HEK293T (cell line): ENCODE measurements at regions not wholly inside any gene's neighbourhood (a gene's known extent, or its start where the extent isn't known, plus 50 kb on each side); places are given as distances from the start of the nearest gene placed in this dataset.

Experiments
- BHLHE40 ChIP-seq: fragments of 450-650 bp; IDR thresholded peaks from 2 replicates; pipeline ENCODE4 v1.6.1; 2016; ENCODE audit warnings: mild to moderate bottlenecking, moderate library complexity, borderline replicate concordance
- SUZ12 ChIP-seq: fragments of 450-650 bp; IDR thresholded peaks from 2 replicates; pipeline ENCODE4 v1.6.1; 2016; ENCODE audit warnings: mild to moderate bottlenecking

DNA sequence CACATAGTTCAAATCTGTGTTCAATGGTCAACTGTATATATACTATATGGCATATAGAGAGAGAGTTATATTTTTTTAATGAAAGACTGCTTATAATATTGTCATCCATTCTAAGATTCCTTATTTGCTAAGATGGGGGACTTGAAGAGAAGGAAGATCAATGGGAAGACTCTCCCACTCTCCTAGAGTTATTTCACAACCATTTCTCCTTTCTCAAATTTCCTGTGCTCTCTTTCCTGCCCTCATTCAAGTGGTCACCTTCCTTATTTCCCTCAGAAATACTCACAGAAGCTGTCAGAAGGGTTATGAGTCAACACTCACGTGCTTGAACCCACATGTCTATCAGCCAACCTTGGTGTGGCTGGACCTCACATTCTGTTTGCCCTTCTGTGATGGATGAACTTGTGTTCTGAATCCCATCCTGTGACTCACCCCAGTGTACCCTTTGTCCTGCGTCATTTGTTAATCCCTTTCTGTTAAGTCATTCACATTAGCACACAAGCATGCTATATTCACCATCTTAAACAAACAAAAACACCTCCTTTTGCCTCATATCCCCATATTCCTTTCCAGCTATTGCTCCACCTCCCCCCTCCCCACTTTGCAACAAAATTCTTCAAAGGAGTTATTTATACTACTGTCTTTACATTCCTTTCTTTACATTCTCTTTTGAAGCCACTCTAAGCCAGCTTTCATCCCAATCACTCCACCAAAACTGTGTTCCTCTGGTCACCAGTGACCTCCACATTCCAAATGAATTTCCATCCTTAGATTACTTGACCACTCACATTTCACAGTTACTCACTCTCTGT, 279.3 kb upstream of the TCF21 start:
- TF ChIP-seq BHLHE40: no peak
- no peak for TF ChIP-seq SUZ12
